Amniotic epithelial cell (primary cell): ENCODE measurements at regions not wholly inside any gene's neighbourhood (a gene's known extent, or its start where the extent isn't known, plus 50 kb on each side); places are given as distances from the start of the nearest gene placed in this dataset.
"Not testable (repeated sequence)": the region's sequence is repeated elsewhere in the genome, so short reads cannot be mapped to it uniquely, and the experiment has no call there.

ENCODE experiments used
- DNase-seq: peaks from one replicate; pipeline ENCODE4 v3.0.0-alpha.2; 2010; ENCODE audit warnings: low read depth

GRCh38 chr1:147103416-147104155 lies 68.7 kb downstream of the PRKAB2 start:
- DNase-seq: not testable (repeated sequence)

- no peak for DNase-seq
Measured at GRCh38 chr1:147099192-147099591, 73.1 kb downstream of the PRKAB2 start.

GRCh38 chr1:147098338-147098973 lies 73.8 kb downstream of the PRKAB2 start:
- DNase-seq: not testable (repeated sequence)

- DNase-seq: no peak
Measured at GRCh38 chr1:147095691-147096090, 76.6 kb downstream of the PRKAB2 start.

GRCh38 chr1:147091801-147092200 lies 80.5 kb downstream of the PRKAB2 start:
- no peak for DNase-seq

- DNase-seq: no peak
Measured at GRCh38 chr1:147089457-147089856, 82.8 kb downstream of the PRKAB2 start.

- DNase-seq: peak; percentile 8
Measured at GRCh38 chr1:147086129-147086528, 86.1 kb downstream of the PRKAB2 start.

- DNase-seq: peak; percentile 85
Measured at GRCh38 chr1:147084273-147085096, 87.8 kb downstream of the PRKAB2 start.

- no peak for DNase-seq
Measured at GRCh38 chr1:147083919-147084272, 88.4 kb downstream of the PRKAB2 start.

GRCh38 chr1:147080671-147081394 lies 91.4 kb downstream of the PRKAB2 start:
- DNase-seq: no peak

- DNase-seq: no peak
Measured at GRCh38 chr1:147080006-147080661, 92.1 kb downstream of the PRKAB2 start.

- no peak for DNase-seq
Measured at GRCh38 chr1:147079400-147080005, 92.8 kb downstream of the PRKAB2 start.

GRCh38 chr1:147078606-147079399 lies 93.5 kb downstream of the PRKAB2 start:
- DNase-seq: no peak

GRCh38 chr1:147077936-147078605 lies 94.2 kb downstream of the PRKAB2 start:
- no peak for DNase-seq

- DNase-seq: no peak
Measured at GRCh38 chr1:147077523-147077922, 94.7 kb downstream of the PRKAB2 start.

GRCh38 chr1:147077081-147077480 lies 95.2 kb downstream of the PRKAB2 start:
- no peak for DNase-seq

GRCh38 chr1:147076442-147076841 lies 95.8 kb downstream of the PRKAB2 start:
- DNase-seq: no peak

- no peak for DNase-seq
Measured at GRCh38 chr1:147072482-147073432, 99.5 kb downstream of the PRKAB2 start.

- no peak for DNase-seq
Measured at GRCh38 chr1:147071142-147071541, 101.1 kb downstream of the PRKAB2 start.
